ENCODE measurements at regions not wholly inside any gene's neighbourhood (a gene's known extent, or its start where the extent isn't known, plus 50 kb on each side); places are given as distances from the start of the nearest gene placed in this dataset.

- WGBS, 4 donors, result 44 to 61% (median 59%) methylated on average over 2 of the region's 2 CpGs
- Histone ChIP-seq H3K9me3 (no peaks in the 10 kb centered on the region), H3K36me3 (no peaks in the 10 kb centered on the region), H3K4me1 (no peaks in the 10 kb centered on the region), H3K27me3 (no peaks in the 10 kb centered on the region), H3K4me3 (no peak overlapping the region), H3K27ac (no peak overlapping the region)
- TF ChIP-seq, protein P1, sequence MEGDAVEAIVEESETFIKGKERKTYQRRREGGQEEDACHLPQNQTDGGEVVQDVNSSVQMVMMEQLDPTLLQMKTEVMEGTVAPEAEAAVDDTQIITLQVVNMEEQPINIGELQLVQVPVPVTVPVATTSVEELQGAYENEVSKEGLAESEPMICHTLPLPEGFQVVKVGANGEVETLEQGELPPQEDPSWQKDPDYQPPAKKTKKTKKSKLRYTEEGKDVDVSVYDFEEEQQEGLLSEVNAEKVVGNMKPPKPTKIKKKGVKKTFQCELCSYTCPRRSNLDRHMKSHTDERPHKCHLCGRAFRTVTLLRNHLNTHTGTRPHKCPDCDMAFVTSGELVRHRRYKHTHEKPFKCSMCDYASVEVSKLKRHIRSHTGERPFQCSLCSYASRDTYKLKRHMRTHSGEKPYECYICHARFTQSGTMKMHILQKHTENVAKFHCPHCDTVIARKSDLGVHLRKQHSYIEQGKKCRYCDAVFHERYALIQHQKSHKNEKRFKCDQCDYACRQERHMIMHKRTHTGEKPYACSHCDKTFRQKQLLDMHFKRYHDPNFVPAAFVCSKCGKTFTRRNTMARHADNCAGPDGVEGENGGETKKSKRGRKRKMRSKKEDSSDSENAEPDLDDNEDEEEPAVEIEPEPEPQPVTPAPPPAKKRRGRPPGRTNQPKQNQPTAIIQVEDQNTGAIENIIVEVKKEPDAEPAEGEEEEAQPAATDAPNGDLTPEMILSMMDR (IDR thresholded peaks at IDR 0.05), result no peak
- no peak for TF ChIP-seq POLR2A (IDR thresholded peaks at IDR 0.05)
- intact Hi-C loops (cut with DNase I), result no loop called here
- ATAC-seq (no peak), DNase-seq (no peak)
Observed at GRCh38 chr4:106615961-106616360, 247.4 kb upstream of the GIMD1 start.

DNA sequence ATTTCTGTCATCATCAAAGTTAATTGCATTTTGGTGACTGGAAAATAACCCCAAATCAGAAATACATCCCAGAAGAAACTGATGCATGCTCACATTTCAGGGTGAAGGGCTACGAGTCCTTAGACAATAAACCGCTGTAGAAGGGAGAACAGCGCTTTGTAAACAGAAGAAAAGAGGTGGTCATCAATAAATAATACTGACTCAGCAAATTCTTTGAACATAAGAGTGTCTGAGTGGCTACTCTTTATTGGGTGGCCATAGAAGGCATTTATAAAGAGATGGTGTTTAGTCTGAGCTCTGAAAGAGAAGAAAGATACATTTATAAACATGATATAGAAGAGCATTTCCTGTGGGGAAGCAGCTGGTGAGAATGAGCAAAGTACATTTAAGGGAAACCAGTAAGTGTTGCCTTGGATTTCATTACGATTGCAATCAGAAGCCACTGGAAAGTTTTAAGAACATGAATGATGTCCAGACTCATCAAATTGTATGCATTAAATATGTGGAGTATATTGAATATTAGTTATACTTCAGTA is 246.9 kb upstream of the GIMD1 start:
- Histone ChIP-seq H3K4me3 (no peak overlapping the region), H3K4me1 (no peaks in the 10 kb centered on the region), H3K9me3 (no peaks in the 10 kb centered on the region), H3K36me3 (no peaks in the 10 kb centered on the region), H3K27ac (no peak overlapping the region), H3K27me3 (no peaks in the 10 kb centered on the region)
- WGBS, 4 donors, result 69 to 83% (median 72%) methylated on average over 4 of the region's 4 CpGs
- intact Hi-C loops (cut with DNase I), result no loop called here
- DNase-seq (no peak), ATAC-seq (no peak)
- TF ChIP-seq, protein P1 (IDR thresholded peaks at IDR 0.05), result no peak
- TF ChIP-seq POLR2A (IDR thresholded peaks at IDR 0.05), result no peak

GRCh38 chr4:106614441-106614840 is 245.9 kb upstream of the GIMD1 start:
- H3K36me3 ChIP-seq, result no peaks in the 10 kb centered on the region
- intact Hi-C loops (cut with DNase I), result no loop called here
- 59 to 63% (median 62%) methylated on average over 4 of the region's 4 CpGs for WGBS, 4 donors
- H3K9me3 ChIP-seq, result no peaks in the 10 kb centered on the region
- no peak overlapping the region for H3K27ac ChIP-seq
- ATAC-seq, result no peak
- H3K27me3 ChIP-seq, result no peaks in the 10 kb centered on the region
- H3K4me1 ChIP-seq, result no peaks in the 10 kb centered on the region
- H3K4me3 ChIP-seq, result no peak overlapping the region
- no peak for DNase-seq
- TF ChIP-seq, protein P1 (IDR thresholded peaks at IDR 0.05), result no peak
- TF ChIP-seq POLR2A (IDR thresholded peaks at IDR 0.05), result no peak

- ATAC-seq (no peak), DNase-seq (peak in 1 of 5 donors; percentile 47)
- H3K4me3 ChIP-seq, result no peak overlapping the region
- H3K36me3 ChIP-seq, result no peaks in the 10 kb centered on the region
- TF ChIP-seq POLR2A (IDR thresholded peaks at IDR 0.05), result no peak
- TF ChIP-seq, protein P1 (IDR thresholded peaks at IDR 0.05), result no peak
- H3K9me3 ChIP-seq, result no peaks in the 10 kb centered on the region
- H3K27ac ChIP-seq, result no peak overlapping the region
- H3K4me1 ChIP-seq, result no peaks in the 10 kb centered on the region
- 40 to 75% (median 56%) methylated on average over 1 to 7 of the region's 7 CpGs for WGBS, 4 donors
- intact Hi-C loops (cut with DNase I), result no loop called here
- H3K27me3 ChIP-seq, result no peaks in the 10 kb centered on the region
Observed at GRCh38 chr4:106609917-106610316, 241.3 kb upstream of the GIMD1 start.
